GM21786 (cell line): ENCODE measurements at regions not wholly inside any gene's neighbourhood (a gene's known extent, or its start where the extent isn't known, plus 50 kb on each side); places are given as distances from the start of the nearest gene placed in this dataset.
A peak's percentile ranks its signal among the peaks of the same experiment; 100 is the strongest.

Source experiments
- ATAC-seq: cut with Tn5 transposase; IDR thresholded peaks from one replicate; pipeline ENCODE4 v1.9.1; 2021; ENCODE audit not compliant: unreplicated experiment

DNA sequence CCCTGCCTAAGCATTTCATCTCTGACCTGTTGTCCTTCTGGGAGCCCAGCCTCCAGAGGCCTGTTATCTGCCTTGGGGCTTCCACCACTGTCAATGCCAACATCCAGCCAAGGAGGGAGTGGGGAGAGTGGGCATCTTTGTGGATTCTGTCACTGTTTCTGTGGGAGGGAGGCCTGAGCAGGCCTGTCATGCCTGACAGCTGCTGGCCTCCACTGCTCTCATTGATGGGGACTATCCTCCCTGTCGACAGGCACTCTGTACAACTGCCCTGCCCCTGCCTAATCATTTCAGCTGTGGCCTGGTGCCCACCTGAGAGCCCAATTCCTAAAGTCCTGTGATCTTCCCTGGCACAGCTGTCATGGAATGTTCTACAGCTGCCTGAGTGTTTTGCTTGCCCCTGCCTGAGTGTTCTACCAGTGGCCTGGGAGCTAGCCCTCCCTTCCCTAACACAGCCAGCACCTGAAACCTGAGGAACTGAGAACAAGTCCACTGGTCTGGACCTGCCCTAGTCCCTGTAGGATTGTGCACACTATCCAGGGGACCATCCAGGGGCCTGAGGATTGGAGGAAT lies 145.3 kb downstream of the FAM83B start:
- no peak for ATAC-seq

DNA sequence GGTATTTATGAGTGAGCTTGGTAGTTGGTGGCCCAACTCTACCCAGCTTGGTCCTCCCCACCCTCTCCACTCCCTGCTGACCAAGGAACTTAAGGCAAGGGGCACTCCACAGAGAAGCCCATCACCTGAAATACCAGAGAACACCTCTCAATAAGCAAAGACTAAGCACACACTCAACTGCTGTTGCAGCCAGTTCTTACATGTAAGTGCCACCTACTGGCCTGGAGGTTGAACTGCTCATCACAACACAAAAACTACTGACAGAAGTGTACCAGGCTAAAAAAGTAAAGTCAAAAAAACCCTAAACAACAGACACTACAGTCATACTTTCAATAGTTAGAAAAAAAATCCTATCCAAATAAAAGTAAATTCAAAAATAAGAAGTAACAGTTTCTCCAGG lies 146.2 kb downstream of the FAM83B start:
- ATAC-seq, result peak; percentile 54

DNA sequence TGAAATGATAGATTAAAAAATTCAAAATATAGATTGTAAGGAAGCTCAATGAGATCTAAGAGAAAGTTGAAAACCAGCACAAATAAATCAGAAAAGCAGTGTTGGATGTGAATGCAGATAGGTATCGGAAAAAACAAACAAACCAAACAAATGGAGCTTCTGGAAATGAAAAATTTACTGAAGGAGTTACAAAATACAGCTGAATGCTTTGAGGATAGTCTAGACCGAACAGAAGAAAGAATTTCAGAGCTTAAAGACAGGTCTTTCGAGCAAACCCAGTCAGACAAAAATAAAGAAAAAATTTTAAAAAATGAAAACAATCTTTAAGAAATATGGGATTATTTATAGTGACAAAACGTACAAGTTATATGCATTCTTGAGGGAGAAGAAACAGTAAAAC lies 146.7 kb downstream of the FAM83B start:
- ATAC-seq, result no peak

DNA sequence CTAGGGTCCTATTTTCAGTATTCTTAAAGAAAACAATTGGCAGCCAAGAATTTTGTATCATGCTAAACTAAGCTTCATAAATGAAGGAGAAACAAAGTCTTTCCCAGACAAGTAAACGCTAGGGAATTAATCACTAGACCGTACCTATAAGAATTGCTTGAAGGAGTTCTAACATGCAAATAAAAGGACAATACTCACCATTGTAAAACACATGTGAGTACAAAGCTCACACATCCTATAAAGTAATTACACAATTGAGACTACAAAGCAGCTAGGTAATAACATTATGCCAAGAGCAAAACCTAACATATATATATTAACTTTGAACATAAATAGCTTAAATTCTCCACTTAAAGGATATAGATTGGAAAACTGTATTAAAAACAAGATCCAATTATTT lies 147.4 kb downstream of the FAM83B start:
- no peak for ATAC-seq

DNA sequence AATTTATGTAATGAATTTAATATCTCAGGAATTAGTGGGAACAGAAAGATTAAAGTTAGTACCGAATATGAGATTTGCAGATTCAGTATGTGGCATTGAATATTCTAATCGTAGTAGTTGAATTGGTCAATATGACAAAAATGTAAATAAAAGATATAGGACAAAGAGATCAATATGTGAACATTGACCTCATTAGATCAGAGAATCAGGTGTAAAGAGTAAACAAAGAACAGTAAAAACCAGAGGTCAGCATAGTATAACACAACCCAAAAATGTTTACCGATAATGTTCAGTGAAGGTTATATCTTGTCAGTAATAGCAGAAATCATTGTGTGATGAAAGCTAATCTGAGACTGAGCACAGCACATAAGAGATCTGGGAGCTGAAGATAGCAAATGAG lies 152.0 kb downstream of the FAM83B start:
- no peak for ATAC-seq

DNA sequence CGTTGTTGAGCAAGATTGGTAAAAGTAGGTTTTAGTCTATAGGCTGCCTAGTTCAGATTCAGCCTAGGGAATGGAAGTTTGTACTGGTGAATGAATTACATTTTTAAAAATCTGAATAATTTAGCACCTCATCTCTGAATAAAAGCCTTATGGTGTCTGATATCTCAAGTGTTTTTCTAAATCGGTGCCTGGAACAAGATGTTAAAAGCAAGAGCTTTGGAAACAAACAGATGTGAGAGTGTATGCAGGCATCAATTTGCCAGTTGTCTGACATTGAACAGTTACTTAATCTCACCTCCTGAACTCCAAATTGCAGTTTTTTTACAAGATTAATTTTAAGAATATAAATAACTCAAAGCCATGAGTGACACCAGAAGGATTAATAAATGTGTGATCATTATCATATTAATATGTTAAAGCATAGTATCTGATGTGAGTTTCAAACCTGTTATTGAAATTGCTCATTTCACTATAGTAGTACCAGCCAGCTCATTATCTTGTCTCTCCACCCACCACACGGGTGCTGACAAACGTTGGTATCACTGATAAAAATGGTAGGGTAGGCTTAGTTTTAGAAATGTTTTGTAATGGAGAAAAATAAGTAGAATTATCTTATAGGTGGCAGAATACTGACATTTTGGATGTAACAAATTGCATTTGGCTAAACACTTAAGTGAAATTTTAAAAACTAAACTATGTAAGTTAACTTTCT lies 157.3 kb downstream of the FAM83B start:
- ATAC-seq, result no peak

DNA sequence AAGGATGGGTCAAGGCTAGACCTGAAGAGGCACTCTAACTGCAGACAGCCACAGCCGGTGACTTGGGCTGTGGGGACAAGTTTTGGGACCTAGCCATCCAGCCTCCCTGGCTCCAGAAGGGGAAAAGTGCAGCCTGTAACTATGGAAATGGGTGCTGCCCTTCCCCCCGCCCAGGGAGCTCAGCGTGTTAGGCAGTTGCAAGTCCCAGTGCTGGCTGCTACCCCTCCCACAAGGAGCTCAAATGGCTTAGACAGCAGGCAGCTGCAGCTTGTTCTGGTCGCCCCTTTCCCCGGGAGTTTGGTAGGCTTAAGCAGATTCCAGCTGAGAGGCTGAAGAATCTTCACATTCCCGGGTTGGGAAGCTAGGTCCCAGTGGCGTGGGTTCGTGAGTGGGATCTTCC lies 162.6 kb downstream of the FAM83B start:
- no peak for ATAC-seq

DNA sequence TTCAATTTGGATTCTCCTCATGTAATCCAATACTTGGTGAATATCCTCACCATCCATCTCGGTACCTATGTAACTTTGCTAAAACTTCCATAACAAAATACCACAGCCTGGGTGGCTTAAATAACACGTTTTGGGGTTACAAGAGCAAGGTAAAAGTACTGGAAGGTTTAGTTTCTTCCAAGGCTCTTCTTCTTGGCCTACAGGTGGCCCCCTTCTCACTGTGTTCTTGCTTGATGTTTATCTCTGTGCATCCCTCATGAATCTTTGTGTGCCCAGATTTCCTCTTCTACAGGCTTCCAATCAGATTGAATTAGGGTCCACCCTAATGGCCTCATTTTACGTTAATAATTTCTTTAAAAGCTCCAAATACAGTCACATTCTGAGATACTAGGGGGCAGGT lies 163.3 kb upstream of the HCRTR2 start:
- ATAC-seq, result no peak

DNA sequence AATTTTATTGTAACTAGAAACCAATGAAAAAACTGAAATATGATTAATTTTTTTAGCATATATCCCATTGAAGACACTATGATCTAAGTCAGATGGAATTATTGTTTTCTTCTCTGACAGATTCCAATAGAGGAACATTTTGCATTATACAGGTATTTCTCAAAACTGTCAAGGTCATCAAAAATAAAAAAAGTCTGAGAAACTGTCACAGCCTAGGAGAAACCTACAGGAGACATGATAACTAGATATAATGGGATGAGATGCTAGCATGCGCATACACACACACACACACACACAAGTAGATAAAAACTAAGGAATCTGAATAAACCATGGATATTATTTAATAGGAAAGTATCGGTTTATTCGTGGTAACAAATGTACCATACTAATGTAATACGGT lies 161.9 kb upstream of the HCRTR2 start:
- ATAC-seq, result no peak

DNA sequence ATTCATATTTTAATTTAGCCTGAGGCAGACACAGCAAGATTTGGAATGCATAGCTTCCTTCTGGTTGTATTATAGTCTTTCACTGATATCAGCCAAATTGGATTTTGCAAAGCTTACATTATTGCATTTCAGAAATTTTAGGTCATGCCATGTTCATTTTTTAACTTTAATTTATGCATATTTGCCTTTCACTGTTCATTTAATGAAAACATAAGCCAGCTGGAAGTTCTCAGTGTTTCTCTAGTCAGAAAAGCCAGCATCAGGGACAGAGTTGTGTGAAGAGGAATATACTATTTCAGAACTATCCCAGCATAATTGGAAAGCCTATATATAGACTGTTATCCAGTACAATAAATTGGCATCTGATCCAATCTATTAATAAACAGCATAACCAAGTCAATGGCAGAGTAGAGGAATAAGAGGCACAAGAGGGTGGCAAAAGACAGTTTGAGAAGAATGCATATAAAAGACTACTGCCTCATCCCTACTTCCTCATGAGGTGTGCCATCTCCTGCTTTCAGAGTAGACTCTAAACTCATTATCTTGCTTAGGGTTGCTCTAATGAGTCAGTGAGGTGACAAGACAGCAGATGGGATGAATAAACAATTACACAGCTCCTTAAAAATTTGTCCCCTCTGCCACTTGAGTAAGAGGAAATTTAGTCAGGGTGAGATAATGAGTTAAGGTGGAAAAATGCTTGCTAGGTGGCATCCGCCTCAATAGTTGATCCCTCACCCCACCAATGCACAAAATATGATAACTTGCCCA lies 159.8 kb upstream of the HCRTR2 start:
- ATAC-seq, result no peak

DNA sequence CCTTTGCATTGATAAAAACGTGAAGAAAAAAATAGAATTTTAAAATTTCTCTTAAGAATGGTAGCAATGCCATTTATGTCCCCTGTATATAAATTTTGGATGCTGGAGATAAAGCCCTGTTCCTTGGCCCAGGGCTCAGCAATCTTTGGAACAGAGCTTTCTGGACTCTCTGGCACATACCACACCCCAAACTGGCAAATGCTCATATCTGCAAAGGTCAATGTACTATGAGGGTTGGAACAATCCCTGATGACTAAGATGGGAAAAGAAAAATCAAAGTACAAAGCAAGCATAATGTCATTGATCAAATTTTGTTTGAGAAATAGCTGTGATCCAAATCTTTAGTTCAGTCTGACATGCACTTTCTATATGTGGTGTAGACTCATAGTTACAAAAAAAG lies 158.1 kb upstream of the HCRTR2 start:
- ATAC-seq, result no peak

DNA sequence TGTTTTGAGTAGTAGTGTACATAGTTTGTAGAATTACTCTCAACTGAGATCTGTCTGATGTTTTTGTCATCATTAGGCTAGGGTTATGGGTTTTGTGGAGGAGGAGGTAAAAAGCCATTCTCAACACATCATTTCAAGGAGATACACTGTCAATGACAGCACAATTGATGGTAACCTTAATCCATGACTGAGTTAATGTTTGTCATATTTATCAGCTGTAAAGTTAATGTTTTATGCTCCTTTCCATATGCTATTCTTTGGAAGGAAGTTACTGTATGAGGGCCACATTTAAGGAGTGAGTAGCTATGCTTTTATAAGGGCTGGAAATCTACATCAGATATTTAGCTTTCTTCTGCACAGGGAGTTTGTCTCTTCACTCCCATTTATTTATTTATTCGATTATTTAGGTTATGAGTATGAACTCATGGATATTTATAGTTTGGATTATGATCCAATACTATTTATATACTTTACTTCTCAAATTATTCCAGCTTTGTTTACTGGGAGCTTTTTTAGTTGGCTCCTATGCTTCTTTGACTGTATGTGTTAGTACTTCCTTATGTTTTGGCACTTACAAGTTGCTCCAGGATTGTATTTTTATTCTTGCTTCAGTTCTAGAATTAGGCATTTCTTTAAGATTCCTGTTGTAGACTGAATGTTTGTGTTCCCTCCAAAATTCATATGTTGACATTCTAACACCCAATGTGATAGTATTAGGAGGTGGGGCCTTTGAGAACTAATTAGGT lies 156.6 kb upstream of the HCRTR2 start:
- ATAC-seq, result no peak

DNA sequence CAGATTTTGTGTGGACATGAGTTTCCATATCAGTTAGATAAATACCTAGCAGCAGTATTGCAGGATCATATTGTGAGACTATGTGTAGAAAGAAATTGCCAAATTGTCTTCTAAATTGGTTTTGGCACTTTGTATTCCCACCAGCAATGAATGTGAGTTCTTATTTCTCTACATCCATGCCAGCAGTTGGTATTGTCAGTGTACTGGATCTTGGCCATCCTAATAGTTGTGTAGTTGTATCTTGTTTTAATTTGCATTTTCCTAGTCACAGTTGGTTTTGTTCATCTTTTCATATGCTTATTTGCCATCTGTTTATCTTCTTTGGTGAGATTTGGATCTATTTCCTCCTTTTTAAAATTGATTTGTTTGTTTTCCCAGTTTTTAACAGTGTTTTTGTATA lies 154.7 kb upstream of the HCRTR2 start:
- ATAC-seq, result no peak

DNA sequence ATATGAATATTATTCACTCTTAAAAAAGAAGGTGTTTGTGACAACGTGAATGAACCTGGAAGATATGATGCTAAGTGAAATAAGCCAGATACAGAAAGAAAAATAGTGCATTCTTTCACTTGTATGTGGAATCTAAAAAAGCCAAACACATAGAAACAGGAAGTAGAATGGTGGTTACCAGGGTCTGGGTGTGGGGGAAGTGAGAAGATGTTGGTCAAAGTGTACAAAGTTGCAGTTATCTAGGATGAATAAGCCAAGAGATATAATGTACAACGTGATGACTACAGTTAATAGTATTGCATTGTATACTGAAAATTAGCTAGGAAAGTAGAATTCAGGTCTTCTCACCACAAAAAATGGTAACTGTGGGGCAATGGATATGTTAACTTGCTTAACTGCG lies 151.1 kb upstream of the HCRTR2 start:
- no peak for ATAC-seq

DNA sequence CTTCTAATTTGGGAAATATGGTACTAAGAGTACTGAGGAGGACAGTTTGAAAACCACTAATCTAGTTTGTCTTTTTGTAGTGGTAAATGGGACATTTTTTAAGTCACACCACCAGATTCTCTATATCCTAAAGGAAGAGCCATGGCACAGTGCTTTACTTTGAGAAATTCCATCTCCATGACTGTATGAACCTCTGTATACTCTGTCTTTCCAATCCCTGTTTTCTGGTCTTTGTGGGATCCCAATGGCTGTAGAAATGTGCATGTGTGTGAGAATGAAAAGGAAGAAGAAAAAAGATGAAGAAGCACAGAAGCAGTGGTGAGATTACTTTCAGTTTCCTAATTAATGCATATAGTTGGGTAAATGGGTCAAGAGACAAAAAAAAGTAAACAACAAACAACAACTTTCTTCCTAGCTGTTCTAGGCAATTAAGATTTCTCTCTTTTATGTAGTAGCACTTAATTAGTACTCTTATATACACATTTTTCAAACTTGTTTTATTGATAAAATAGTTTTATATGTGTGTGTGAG lies 141.2 kb upstream of the HCRTR2 start:
- ATAC-seq, result no peak

DNA sequence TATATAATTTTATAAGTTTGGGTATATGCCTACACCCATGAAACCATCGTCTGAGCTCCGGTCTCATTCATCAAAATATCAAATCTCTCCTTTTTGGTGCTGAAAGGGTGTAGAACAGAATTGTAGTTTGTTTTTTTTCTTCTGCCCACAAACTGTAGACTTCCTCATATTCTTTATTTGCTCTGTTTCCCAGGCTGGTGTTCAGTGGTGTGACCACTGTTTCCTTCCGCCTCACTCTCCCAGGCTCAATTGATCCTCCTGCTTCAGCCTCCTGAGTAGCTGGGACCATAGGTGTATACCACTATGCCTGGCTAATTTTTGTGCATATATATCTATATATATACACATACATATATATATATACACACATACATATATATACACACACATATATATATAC lies 139.6 kb upstream of the HCRTR2 start:
- ATAC-seq, result no peak

DNA sequence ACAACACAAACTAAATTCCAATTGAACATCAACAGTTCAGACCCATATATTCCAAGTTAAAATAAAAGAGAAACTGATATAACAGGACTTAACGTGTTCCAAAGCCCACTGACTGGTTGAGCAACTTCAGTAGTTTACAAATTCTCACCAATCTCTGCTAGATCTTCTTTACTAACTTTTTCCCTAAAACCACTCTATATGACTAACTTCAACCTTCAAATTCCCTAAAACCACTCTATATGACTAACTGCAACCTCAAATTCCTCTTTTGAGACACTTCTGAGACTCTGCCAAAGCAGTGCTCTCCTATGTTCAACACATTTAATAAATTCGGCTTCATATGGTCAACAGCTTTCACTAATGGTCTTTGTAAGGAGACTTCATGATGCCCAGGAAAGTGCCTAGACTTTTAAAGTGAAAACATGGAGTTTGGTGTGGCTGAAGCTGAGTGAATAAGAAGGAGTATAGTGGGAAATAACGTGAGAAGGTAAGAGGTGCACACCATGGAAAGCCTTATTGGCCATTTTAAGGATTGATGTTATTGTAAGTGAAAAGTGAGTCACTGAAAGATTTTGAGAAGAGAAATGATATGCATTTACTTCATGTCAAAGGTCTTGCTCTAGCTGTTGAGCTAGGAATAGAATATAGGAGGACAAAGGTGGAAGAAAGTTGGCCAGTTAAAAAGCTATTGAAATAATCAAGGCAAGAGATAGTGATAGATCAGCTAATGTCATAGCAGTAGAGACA lies 134.0 kb upstream of the HCRTR2 start:
- ATAC-seq, result no peak

DNA sequence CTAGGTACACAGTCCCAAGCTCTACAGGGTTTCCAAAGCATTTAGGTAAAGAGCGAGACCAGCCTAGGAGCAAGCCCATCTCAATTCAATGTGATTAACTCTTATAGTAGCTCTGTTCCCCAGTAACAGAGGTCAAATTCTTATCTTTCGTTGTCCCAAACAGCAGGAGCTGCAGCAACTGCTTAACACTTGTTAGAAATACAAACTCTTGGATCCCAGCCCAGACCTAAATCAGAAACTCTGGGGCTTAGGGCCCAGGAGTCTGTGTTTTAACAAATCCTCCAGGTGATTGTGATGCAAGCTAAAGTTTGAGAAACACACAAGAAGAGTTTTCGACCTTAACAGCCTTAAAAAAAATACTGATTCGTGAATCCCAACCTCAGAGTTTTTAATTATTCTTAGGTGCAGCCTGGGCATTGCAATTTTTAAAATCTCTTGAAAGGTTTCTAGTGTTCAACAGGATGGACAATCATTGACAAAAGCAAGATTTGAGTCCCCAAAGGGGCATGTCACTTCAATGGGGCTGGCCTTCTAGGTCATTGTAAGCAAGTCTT lies 127.4 kb upstream of the HCRTR2 start:
- ATAC-seq, result no peak

DNA sequence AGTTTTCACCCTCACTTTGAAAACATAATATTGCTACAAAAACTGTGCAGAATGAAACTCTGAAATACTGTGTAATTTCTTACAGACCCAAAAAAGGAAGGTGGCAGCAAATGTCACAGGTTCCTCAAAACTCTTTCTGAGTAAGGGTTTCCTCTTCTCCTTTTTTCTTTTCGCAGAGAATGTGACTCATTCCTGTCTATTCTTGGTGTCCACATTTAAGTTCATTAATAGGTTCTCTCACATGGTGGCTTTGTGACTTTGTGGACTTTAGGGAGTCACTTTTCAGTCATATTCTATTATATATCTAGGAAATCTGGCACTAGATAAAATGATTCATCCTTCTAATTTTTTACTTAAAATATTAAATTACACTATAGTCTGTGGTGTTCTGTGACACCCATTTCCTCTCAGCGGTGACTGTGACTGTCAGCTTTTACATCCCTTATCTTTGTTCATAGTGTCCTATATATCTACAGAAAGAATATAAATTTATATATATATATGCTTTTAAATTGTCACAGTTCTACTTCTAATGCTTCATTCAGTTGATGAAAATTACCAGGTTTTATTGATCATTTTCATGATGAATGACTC lies 126.8 kb upstream of the HCRTR2 start:
- no peak for ATAC-seq

DNA sequence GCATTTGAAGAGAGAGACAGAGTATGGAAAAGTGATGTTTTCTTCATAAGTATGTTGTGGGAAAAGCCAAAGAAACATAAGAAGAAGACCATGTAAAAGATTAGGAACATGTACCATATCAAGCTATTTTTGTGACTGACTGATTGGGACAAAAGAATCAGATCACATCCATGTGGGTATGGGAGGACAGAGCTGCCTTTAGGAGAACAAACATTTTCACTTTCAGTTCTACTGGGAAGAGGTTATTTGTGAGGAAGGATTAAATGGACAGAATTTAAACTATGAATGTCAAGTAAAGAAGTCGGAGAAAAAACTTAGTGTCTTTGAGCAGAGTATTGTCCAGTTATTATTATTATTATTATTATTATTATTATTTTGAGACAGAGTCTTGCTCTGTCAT lies 124.4 kb upstream of the HCRTR2 start:
- no peak for ATAC-seq
